ENCODE measurements at regions not wholly inside any gene's neighbourhood (a gene's known extent, or its start where the extent isn't known, plus 50 kb on each side); places are given as distances from the start of the nearest gene placed in this dataset.

- TF ChIP-seq TAF1 (IDR thresholded peaks at IDR 0.05; ENCODE audit: low read depth, low read length) (no peak), POLR2A (IDR thresholded peaks at IDR 0.05; ENCODE audit: low read depth, low read length) (no peak), POLR2AphosphoS5 (IDR thresholded peaks at IDR 0.05; ENCODE audit: low read depth, low read length) (no peak)
Observed at GRCh38 chr7:1362301-1362700, 97.0 kb downstream of the MICALL2 start.

Measured in GM12891 (cell line).